H9 (cell line): ENCODE measurements at regions not wholly inside any gene's neighbourhood (a gene's known extent, or its start where the extent isn't known, plus 50 kb on each side); places are given as distances from the start of the nearest gene placed in this dataset.

Source experiments
- DNase-seq: peaks from one replicate; pipeline ENCODE4 v3.0.0-alpha.2; 2017
- H2AFZ ChIP-seq: one replicate; pipeline ENCODE4 v1.6.1; 2013; ENCODE audit warnings: mild to moderate bottlenecking, low read length, control low read depth, moderate library complexity
- H2AK5ac ChIP-seq: 2 replicates; pipeline ENCODE4 v1.6.1; 2013; ENCODE audit warnings: low read length, control low read depth, mixed read lengths; ENCODE audit not compliant: insufficient read length
- H2BK120ac ChIP-seq: one replicate; pipeline ENCODE4 v1.6.1; 2013; ENCODE audit warnings: low read depth, mild to moderate bottlenecking, low read length, control low read depth, inconsistent platforms; ENCODE audit not compliant: poor library complexity, severe bottlenecking
- H2BK12ac ChIP-seq: 2 replicates; pipeline ENCODE4 v1.6.1; 2013; ENCODE audit warnings: low read length, control low read depth, mixed read lengths, low read depth; ENCODE audit not compliant: insufficient read length
- H2BK15ac ChIP-seq: 2 replicates; pipeline ENCODE4 v1.6.1; 2013; ENCODE audit warnings: low read depth, low read length, control low read depth
- H2BK20ac ChIP-seq: one replicate; pipeline ENCODE4 v1.6.1; 2013; ENCODE audit warnings: low read depth, mild to moderate bottlenecking, low read length, control low read depth, inconsistent platforms; ENCODE audit not compliant: poor library complexity, severe bottlenecking
- H2BK5ac ChIP-seq: 2 replicates; pipeline ENCODE4 v1.6.1; 2013; ENCODE audit warnings: low read length, control low read depth, mixed read lengths; ENCODE audit not compliant: insufficient read length
- H3K14ac ChIP-seq: 2 replicates; pipeline ENCODE4 v1.6.1; 2013; ENCODE audit warnings: low read length, control low read depth; ENCODE audit not compliant: insufficient read depth
- H3K18ac ChIP-seq: 2 replicates; pipeline ENCODE4 v1.6.1; 2013; ENCODE audit warnings: low read depth, mild to moderate bottlenecking, mixed read lengths, low read length, control low read depth; ENCODE audit not compliant: insufficient read length
- H3K23ac ChIP-seq: 2 replicates; pipeline ENCODE4 v1.6.1; 2013; ENCODE audit warnings: low read length, control low read depth, mixed read lengths, low read depth; ENCODE audit not compliant: insufficient read length
- H3K23me2 ChIP-seq: 2 replicates; pipeline ENCODE4 v1.6.1; 2013; ENCODE audit warnings: low read depth, mild to moderate bottlenecking, mixed read lengths, low read length, control low read depth; ENCODE audit not compliant: insufficient read length, poor library complexity, severe bottlenecking
- H3K27ac ChIP-seq: 2 replicates; pipeline ENCODE4 v1.5.1; 2013; ENCODE audit warnings: low read length, control low read depth, mixed read lengths, low read depth; ENCODE audit not compliant: insufficient read length
- H3K27me3 ChIP-seq: 2 replicates; pipeline ENCODE4 v1.6.1; 2013; ENCODE audit warnings: low read length, control low read depth, inconsistent platforms; ENCODE audit not compliant: insufficient read depth
- H3K4ac ChIP-seq: 2 replicates; pipeline ENCODE4 v1.6.1; 2013; ENCODE audit warnings: low read depth, mild to moderate bottlenecking, control low read depth, inconsistent platforms, low read length, moderate library complexity
- H3K4me1 ChIP-seq: 2 replicates; pipeline ENCODE4 v1.6.1; 2013; ENCODE audit warnings: low read length, control low read depth, inconsistent platforms; ENCODE audit not compliant: insufficient read depth
- H3K4me2 ChIP-seq: 2 replicates; pipeline ENCODE4 v1.6.1; 2013; ENCODE audit warnings: low read length, control low read depth, mixed read lengths; ENCODE audit not compliant: insufficient read length, insufficient read depth
- H3K56ac ChIP-seq: 2 replicates; pipeline ENCODE4 v1.6.1; 2013; ENCODE audit warnings: low read depth, mild to moderate bottlenecking, mixed read lengths, low read length, control low read depth; ENCODE audit not compliant: insufficient read length
- H3K79me1 ChIP-seq: 2 replicates; pipeline ENCODE4 v1.6.1; 2013; ENCODE audit warnings: low read depth, mild to moderate bottlenecking, moderate library complexity, low read length, control low read depth, inconsistent platforms; ENCODE audit not compliant: insufficient read depth, poor library complexity, severe bottlenecking
- H3K79me2 ChIP-seq: 2 replicates; pipeline ENCODE4 v1.6.1; 2013; ENCODE audit warnings: low read length, control low read depth, inconsistent platforms; ENCODE audit not compliant: insufficient read depth
- H3K9ac ChIP-seq: 2 replicates; pipeline ENCODE4 v1.6.1; 2013; ENCODE audit warnings: low read length, control low read depth, mixed read lengths; ENCODE audit not compliant: insufficient read length; ENCODE audit errors: extremely low read depth
- H3K9me3 ChIP-seq: one replicate; pipeline ENCODE4 v1.6.1; 2013; ENCODE audit warnings: low read depth, low read length, inconsistent platforms; ENCODE audit not compliant: control insufficient read depth
- H3T11ph ChIP-seq: one replicate; pipeline ENCODE4 v1.6.1; 2013; ENCODE audit warnings: mild to moderate bottlenecking, low read length, control low read depth, inconsistent platforms
- H4K20me1 ChIP-seq: one replicate; pipeline ENCODE4 v1.6.1; 2013; ENCODE audit not compliant: control insufficient read depth, insufficient read length, insufficient read depth
- H4K5ac ChIP-seq: 2 replicates; pipeline ENCODE4 v1.6.1; 2013; ENCODE audit warnings: low read depth, mild to moderate bottlenecking, mixed read lengths, low read length, control low read depth; ENCODE audit not compliant: insufficient read length
- H4K8ac ChIP-seq: replicated peaks from 2 replicates; pipeline ENCODE4 v1.6.1; 2013; ENCODE audit warnings: low read length, control low read depth, mixed read lengths, low read depth; ENCODE audit not compliant: insufficient read length
- H4K91ac ChIP-seq: 2 replicates; pipeline ENCODE4 v1.6.1; 2013; ENCODE audit warnings: low read depth, mild to moderate bottlenecking, moderate library complexity, mixed read lengths, low read length, control low read depth; ENCODE audit not compliant: insufficient read length
- H3K27ac Mint-ChIP-seq, 3 experiments: 2 replicates in 2 of 3; 3 replicates in 1 of 3; pipeline ENCODE4 v1.8.0; 2020 to 2021; ENCODE audit warnings: mixed read lengths in 3 of 3, mild to moderate bottlenecking in 1 of 3, moderate library complexity in 1 of 3
- H3K27me3 Mint-ChIP-seq: 2 replicates; pipeline ENCODE4 v1.8.0; 2021; ENCODE audit warnings: low read depth, mild to moderate bottlenecking, moderate library complexity, mixed read lengths
- H3K36me3 Mint-ChIP-seq, 3 experiments: 2 replicates in 2 of 3; 3 replicates in 1 of 3; pipeline ENCODE4 v1.8.0; 2020 to 2021; ENCODE audit warnings: low read depth in 3 of 3, mixed read lengths in 3 of 3; ENCODE audit not compliant: insufficient read depth in 1 of 3
- H3K4me1 Mint-ChIP-seq, 2 experiments: 2 replicates each; pipeline ENCODE4 v1.8.0; 2020; ENCODE audit warnings: mixed read lengths in 2 of 2
- H3K4me3 Mint-ChIP-seq, 2 experiments: 2 replicates in 1 of 2; 3 replicates in 1 of 2; pipeline ENCODE4 v1.8.0; 2020 to 2021; ENCODE audit warnings: mild to moderate bottlenecking in 2 of 2, mixed read lengths in 2 of 2, moderate library complexity in 1 of 2
- H3K9me3 Mint-ChIP-seq, 2 experiments: 2 replicates in 1 of 2; 3 replicates in 1 of 2; pipeline ENCODE4 v1.8.0; 2020; ENCODE audit warnings: mild to moderate bottlenecking in 2 of 2, mixed read lengths in 2 of 2, moderate library complexity in 1 of 2
- CTCF ChIP-seq: fragments of 200-600 bp; sonication (generic); conservative IDR thresholded peaks from 3 replicates; pipeline ENCODE4 v1.8.0; 2021; ENCODE audit warnings: antibody characterized with exemption, mild to moderate bottlenecking
- WGBS: extraction: QIAGEN DNeasy Blood & Tissue Kit; methylation state at CpG from one replicate; pipeline ENCODE4 v1.1.7; 2013; ENCODE audit warnings: missing lambda C conversion rate, low lambda C conversion rate, mixed read lengths; ENCODE audit not compliant: insufficient read length; ENCODE audit errors: extremely low coverage; 5-methylcytosine and 5-hydroxymethylcytosine counted together

GRCh38 chr2:117179405-117179804, 635.1 kb upstream of the DDX18 start:
- Histone ChIP-seq H4K5ac (no peak overlapping the region), H4K20me1 (no peaks in the 10 kb centered on the region), H4K8ac (no peak overlapping the region), H3K23ac (no peak overlapping the region), H3K23me2 (no peaks in the 10 kb centered on the region), H3K56ac (no peak overlapping the region), H3K18ac (no peak overlapping the region), H3K27ac (no peak overlapping the region), H3K79me1 (no peaks in the 10 kb centered on the region), H3K79me2 (no peaks in the 10 kb centered on the region), H2BK12ac (no peak overlapping the region), H3K4me1 (no peaks in the 10 kb centered on the region), H3K4ac (no peak overlapping the region), H4K91ac (no peak overlapping the region), H2BK120ac (no peak overlapping the region), H3K9ac (no peak overlapping the region), H2BK15ac (no peak overlapping the region), H2AK5ac (no peak overlapping the region), H3K4me2 (no peak overlapping the region), H3K27me3 (no peaks in the 10 kb centered on the region), H2BK20ac (no peak overlapping the region), H3K14ac (no peak overlapping the region), H2AFZ (no peak overlapping the region), H3K9me3 (no peaks in the 10 kb centered on the region), H2BK5ac (no peak overlapping the region), H3T11ph (no peak overlapping the region)
- TF ChIP-seq CTCF: no peak
- WGBS: no CpG with 5 or more reads among the region's 3 CpGs
- Mint-ChIP-seq H3K36me3 (no peaks in the 10 kb centered on the region), H3K4me3 (no peak overlapping the region), H3K4me1 (no peaks in the 10 kb centered on the region), H3K9me3 (no peaks in the 10 kb centered on the region; a peak in 1 of 5 replicates), H3K27me3 (no peaks in the 10 kb centered on the region; the same call in 1 of the 2 replicates), H3K27ac (no peak overlapping the region)
- no peak for DNase-seq
